ENCODE measurements at regions not wholly inside any gene's neighbourhood (a gene's known extent, or its start where the extent isn't known, plus 50 kb on each side); places are given as distances from the start of the nearest gene placed in this dataset.

- H3K4me3 ChIP-seq (ENCODE audit: control insufficient read depth, low read depth, low read length), result no peak overlapping the region
- no peak for DNase-seq (ENCODE audit: low read depth)
- no peak for TF ChIP-seq CTCF (conservative IDR thresholded peaks at IDR 0.05; ENCODE audit: control insufficient read depth, insufficient read depth, low read depth, low read length)
Measured at GRCh38 chr1:60963167-60963940, 119.0 kb upstream of the NFIA start.

- H3K4me3 ChIP-seq (ENCODE audit: control insufficient read depth, low read depth, low read length), result no peak overlapping the region
- DNase-seq (ENCODE audit: low read depth), result no peak
- TF ChIP-seq CTCF (conservative IDR thresholded peaks at IDR 0.05; ENCODE audit: control insufficient read depth, insufficient read depth, low read depth, low read length), result no peak
Measured at GRCh38 chr1:60960891-60961461, 121.4 kb upstream of the NFIA start.

GRCh38 chr1:60959701-60960100 is 122.7 kb upstream of the NFIA start:
- DNase-seq (ENCODE audit: low read depth), result no peak
- no peak overlapping the region for H3K4me3 ChIP-seq (ENCODE audit: control insufficient read depth, low read depth, low read length)
- TF ChIP-seq CTCF (conservative IDR thresholded peaks at IDR 0.05; ENCODE audit: control insufficient read depth, insufficient read depth, low read depth, low read length), result no peak

- H3K4me3 ChIP-seq (ENCODE audit: control insufficient read depth, low read depth, low read length), result no peak overlapping the region
- no peak for DNase-seq (ENCODE audit: low read depth)
- TF ChIP-seq CTCF (conservative IDR thresholded peaks at IDR 0.05; ENCODE audit: control insufficient read depth, insufficient read depth, low read depth, low read length), result no peak
Measured at GRCh38 chr1:60958001-60958400, 124.4 kb upstream of the NFIA start.

GRCh38 chr1:60956520-60956919 is 125.8 kb upstream of the NFIA start:
- no peak for DNase-seq (ENCODE audit: low read depth)
- TF ChIP-seq CTCF (conservative IDR thresholded peaks at IDR 0.05; ENCODE audit: control insufficient read depth, insufficient read depth, low read depth, low read length), result no peak
- H3K4me3 ChIP-seq (ENCODE audit: control insufficient read depth, low read depth, low read length), result no peak overlapping the region

- H3K4me3 ChIP-seq (ENCODE audit: control insufficient read depth, low read depth, low read length), result no peak overlapping the region
- TF ChIP-seq CTCF (conservative IDR thresholded peaks at IDR 0.05; ENCODE audit: control insufficient read depth, insufficient read depth, low read depth, low read length), result no peak
- DNase-seq (ENCODE audit: low read depth), result no peak
Measured at GRCh38 chr1:60952612-60953111, 129.7 kb upstream of the NFIA start.

All from fibroblast of mammary gland (primary cell).